Ascending aorta (tissue), 2 donors: ENCODE measurements at regions not wholly inside any gene's neighbourhood (a gene's known extent, or its start where the extent isn't known, plus 50 kb on each side); places are given as distances from the start of the nearest gene placed in this dataset.

Experiments used
- DNase-seq, 2 donors: peaks; one replicate each; pipeline ENCODE4 v3.0.0-alpha.2; 2019; ENCODE audit warnings: low spot score in 2 of 2
- H3K27ac ChIP-seq, 2 donors: fragments of 200-600 bp; sonication (generic); one replicate each; pipeline ENCODE4 v1.5.1; 2016 to 2017; ENCODE audit warnings: mild to moderate bottlenecking in 1 of 2
- H3K27me3 ChIP-seq: fragments of 200-600 bp; sonication (generic); one replicate; pipeline ENCODE4 v1.5.1; 2017
- H3K36me3 ChIP-seq, 2 donors: fragments of 200-600 bp; sonication (generic); one replicate each; pipeline ENCODE4 v1.5.1; 2016
- H3K4me1 ChIP-seq, 2 donors: fragments of 200-600 bp; sonication (generic); one replicate each; pipeline ENCODE4 v1.5.1; 2016 to 2017; ENCODE audit warnings: mild to moderate bottlenecking in 1 of 2
- H3K4me3 ChIP-seq, 2 donors: fragments of 200-600 bp; sonication (generic); one replicate each; pipeline ENCODE4 v1.5.1; 2016 to 2017; ENCODE audit warnings: mild to moderate bottlenecking in 1 of 2
- H3K9me3 ChIP-seq, 2 donors: fragments of 200-600 bp; sonication (generic); one replicate each; pipeline ENCODE4 v1.5.1; 2016
- intact Hi-C: fragments of 100-400 bp; cut with DNase I; formaldehyde crosslinking; loops from one replicate; pipeline ENCODE4 v1.15.1; 2023
- TF ChIP-seq, protein P1 (sequence below), 3 experiments: fragments of 200-600 bp in 2 of 3; fragments of 450-650 bp in 1 of 3; sonication (generic) in 2 of 3; IDR thresholded peaks; one replicate each; pipeline ENCODE4 v1.5.1; 2016 to 2019; ENCODE audit warnings: antibody characterized with exemption in 3 of 3, mild to moderate bottlenecking in 1 of 3, moderate library complexity in 1 of 3

DNA sequence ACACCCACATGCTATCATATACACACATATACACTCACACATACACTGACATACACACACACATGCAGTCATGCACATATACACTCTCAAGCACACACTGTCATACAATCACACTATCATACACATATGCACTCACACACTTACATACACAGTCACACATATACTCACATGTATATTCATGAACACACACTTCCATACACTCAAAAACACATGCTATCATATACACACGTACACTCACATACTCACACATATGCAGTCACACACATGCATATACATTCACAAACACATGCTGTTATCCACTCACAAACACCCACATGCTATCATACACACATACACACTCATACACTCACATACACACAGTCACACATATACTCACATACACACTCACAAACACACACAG, 71.0 kb upstream of the PLXNA4 start:
- H3K9me3 ChIP-seq = no peaks in the 10 kb centered on the region
- H3K27me3 ChIP-seq = no peaks in the 10 kb centered on the region
- TF ChIP-seq, protein P1, sequence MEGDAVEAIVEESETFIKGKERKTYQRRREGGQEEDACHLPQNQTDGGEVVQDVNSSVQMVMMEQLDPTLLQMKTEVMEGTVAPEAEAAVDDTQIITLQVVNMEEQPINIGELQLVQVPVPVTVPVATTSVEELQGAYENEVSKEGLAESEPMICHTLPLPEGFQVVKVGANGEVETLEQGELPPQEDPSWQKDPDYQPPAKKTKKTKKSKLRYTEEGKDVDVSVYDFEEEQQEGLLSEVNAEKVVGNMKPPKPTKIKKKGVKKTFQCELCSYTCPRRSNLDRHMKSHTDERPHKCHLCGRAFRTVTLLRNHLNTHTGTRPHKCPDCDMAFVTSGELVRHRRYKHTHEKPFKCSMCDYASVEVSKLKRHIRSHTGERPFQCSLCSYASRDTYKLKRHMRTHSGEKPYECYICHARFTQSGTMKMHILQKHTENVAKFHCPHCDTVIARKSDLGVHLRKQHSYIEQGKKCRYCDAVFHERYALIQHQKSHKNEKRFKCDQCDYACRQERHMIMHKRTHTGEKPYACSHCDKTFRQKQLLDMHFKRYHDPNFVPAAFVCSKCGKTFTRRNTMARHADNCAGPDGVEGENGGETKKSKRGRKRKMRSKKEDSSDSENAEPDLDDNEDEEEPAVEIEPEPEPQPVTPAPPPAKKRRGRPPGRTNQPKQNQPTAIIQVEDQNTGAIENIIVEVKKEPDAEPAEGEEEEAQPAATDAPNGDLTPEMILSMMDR (IDR thresholded peaks at IDR 0.05) = no peak
- intact Hi-C loops = no loop called here
- no peak overlapping the region for H3K27ac ChIP-seq
- no peak overlapping the region for H3K4me3 ChIP-seq
- no peak for DNase-seq
- H3K36me3 ChIP-seq = no peaks in the 10 kb centered on the region
- no peaks in the 10 kb centered on the region for H3K4me1 ChIP-seq

DNA sequence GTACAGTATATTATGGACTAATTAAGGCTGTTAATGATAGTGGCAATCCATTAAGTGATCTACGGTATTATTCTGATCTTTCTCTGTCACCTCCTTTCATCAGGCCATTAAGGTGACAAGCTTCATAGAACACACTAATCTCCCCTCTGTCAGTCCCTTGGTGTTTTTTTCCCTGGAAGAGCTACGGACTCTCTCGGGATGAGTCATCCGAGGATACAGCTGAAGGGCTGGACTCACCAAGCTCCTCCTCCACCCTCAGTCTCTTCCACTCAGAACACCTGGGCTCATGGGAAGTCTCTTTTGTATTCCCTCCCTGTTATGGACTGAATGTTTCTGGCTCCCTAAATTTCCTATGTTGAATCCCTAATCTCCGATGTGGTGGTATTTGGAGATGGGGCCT, 69.8 kb upstream of the PLXNA4 start:
- DNase-seq = no peak
- Histone ChIP-seq H3K36me3 (no peaks in the 10 kb centered on the region), H3K27me3 (no peaks in the 10 kb centered on the region), H3K9me3 (no peaks in the 10 kb centered on the region), H3K4me3 (no peak overlapping the region), H3K4me1 (no peaks in the 10 kb centered on the region), H3K27ac (no peak overlapping the region)
- TF ChIP-seq, protein P1 (IDR thresholded peaks at IDR 0.05) = no peak
- intact Hi-C loops = no loop called here

DNA sequence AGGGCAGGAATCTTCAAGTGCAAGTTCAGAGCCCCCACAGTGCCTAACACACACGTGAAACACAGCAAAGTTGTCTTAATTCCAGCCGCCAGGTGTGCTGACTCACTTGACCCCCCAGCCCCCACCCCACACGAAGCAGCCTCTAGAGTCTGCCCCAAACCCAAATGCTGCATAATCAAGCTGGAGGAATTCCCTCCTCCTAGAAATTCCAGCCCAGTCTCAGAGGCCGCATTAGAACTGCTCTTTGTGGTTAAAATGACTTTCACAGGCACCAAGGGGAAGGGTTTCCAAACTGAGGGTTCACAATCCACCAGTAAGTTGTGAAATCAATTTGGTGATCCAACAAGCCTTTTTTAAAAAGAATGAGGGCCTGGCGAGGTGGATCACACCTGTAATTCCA, 67.0 kb upstream of the PLXNA4 start:
- H3K27me3 ChIP-seq = no peaks in the 10 kb centered on the region
- no peak overlapping the region for H3K27ac ChIP-seq
- intact Hi-C loops = no loop called here
- no peaks in the 10 kb centered on the region for H3K4me1 ChIP-seq
- TF ChIP-seq, protein P1 (IDR thresholded peaks at IDR 0.05) = no peak
- H3K36me3 ChIP-seq = no peaks in the 10 kb centered on the region
- H3K9me3 ChIP-seq = no peaks in the 10 kb centered on the region
- DNase-seq = no peak
- no peak overlapping the region for H3K4me3 ChIP-seq

DNA sequence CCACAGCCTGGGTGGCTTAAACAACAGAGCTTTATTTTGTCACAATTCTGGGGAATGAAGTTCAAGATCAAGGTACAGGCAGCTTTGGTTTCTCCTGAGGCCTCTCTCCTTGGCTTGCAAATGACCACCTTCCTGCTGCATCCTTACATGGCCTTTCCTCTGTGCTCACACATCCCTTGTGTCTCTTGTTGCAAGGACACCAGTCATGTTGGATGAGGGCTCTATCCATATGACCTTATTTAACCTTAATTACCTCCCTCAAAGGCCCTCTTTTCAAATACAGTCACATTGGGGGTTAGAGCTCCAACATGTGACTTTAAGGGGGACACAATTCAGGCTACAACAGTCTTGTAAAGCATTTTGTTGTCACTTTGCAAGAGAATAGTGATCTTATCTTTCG, 65.0 kb upstream of the PLXNA4 start:
- H3K4me3 ChIP-seq = no peak overlapping the region
- TF ChIP-seq, protein P1 (IDR thresholded peaks at IDR 0.05) = no peak
- DNase-seq = no peak
- no peaks in the 10 kb centered on the region for H3K4me1 ChIP-seq
- intact Hi-C loops = no loop called here
- H3K36me3 ChIP-seq = no peaks in the 10 kb centered on the region
- H3K27me3 ChIP-seq = no peaks in the 10 kb centered on the region
- H3K9me3 ChIP-seq = no peaks in the 10 kb centered on the region
- H3K27ac ChIP-seq = no peak overlapping the region

DNA sequence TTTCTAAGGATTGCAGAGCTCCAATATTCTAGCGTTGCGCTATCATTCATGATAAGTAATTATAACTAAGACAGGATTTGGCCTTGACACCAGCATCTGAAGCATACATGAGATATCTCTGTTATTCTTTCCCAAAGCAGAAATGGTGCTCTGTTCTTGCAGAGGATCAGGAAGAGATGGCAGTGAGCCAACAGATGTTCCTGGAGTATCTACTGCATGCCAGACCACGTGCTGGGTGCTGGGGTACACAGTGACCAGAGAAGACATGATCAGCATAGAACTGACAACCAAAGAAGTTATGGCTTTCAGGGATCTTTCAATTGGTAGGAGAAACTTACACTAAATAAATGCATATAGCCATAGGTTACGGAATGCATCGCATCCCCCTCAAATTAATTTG, 63.7 kb upstream of the PLXNA4 start:
- H3K4me3 ChIP-seq = no peak overlapping the region
- no peaks in the 10 kb centered on the region for H3K36me3 ChIP-seq
- no peak for DNase-seq
- no peaks in the 10 kb centered on the region for H3K4me1 ChIP-seq
- H3K27ac ChIP-seq = no peak overlapping the region
- no peaks in the 10 kb centered on the region for H3K9me3 ChIP-seq
- H3K27me3 ChIP-seq = no peaks in the 10 kb centered on the region
- intact Hi-C loops = no loop called here
- TF ChIP-seq, protein P1 (IDR thresholded peaks at IDR 0.05) = no peak

DNA sequence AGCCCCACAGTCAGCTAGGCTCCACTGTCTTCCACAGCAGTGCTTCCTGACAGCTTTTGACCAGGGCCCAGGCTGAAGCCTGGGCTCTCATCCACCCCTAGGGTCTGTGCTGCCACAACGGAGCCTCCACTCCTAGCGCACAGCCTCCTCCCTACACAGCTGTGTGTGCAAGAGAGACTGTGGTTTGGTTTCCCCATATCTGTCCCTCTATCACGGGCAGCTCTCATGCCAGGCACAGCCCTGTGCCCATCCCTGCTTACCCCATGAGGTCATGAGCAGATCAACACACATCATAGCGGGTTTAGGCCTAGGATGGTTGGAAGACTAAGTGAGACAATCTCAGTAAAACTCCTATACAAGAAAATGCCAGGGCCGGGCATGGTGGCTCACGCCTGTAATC, 61.7 kb upstream of the PLXNA4 start:
- TF ChIP-seq, protein P1 (IDR thresholded peaks at IDR 0.05) = no peak
- no peak for DNase-seq
- Histone ChIP-seq H3K27ac (no peak overlapping the region), H3K36me3 (no peaks in the 10 kb centered on the region), H3K4me3 (no peak overlapping the region), H3K9me3 (no peaks in the 10 kb centered on the region), H3K4me1 (no peaks in the 10 kb centered on the region), H3K27me3 (no peaks in the 10 kb centered on the region)
- intact Hi-C loops = no loop called here
